HG03521 (cell line): ENCODE measurements at regions not wholly inside any gene's neighbourhood (a gene's known extent, or its start where the extent isn't known, plus 50 kb on each side); places are given as distances from the start of the nearest gene placed in this dataset.
A peak's percentile ranks its signal among the peaks of the same experiment; 100 is the strongest.

Experiments
- ATAC-seq: cut with Tn5 transposase; IDR thresholded peaks from one replicate; pipeline ENCODE4 v1.9.1; 2021; ENCODE audit warnings: mild to moderate bottlenecking, moderate library complexity; ENCODE audit not compliant: unreplicated experiment

DNA sequence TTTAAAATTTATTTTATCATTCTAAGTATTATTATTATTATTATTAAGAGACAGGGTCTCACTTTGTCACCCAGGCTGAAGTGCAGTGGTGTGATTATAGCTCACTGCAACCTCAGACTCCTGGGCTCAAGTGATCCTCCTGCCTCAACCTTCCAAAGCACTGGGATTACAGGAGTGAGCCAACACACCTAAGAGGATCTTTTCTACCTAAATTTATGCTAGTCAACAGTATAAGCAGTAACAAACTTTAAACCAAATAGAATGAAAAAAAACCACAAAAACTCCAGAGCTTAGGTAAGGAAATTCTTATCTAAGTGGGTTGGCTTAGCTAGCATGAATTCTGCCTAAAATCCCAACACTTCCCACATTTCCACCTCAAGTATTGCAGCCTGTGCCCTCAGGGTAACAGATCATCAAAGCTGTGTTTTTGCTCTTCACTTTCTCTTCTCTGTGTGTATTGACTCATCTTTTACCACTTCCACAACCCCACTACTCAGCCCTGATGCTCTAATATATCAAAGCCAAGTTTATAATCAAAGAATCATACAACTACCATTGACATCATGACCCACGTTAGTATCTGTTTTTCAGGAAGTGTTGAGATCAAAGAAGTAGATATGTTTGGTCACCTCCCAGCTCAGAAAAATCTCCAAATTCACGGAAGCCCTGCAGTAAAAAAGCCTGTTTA is 93.7 kb upstream of the SPON1 start:
- ATAC-seq, result no peak

- no peak for ATAC-seq
Measured at GRCh38 chr11:13869398-13869886, 93.1 kb upstream of the SPON1 start.

GRCh38 chr11:13874597-13874996 is 87.9 kb upstream of the SPON1 start:
- no peak for ATAC-seq

DNA sequence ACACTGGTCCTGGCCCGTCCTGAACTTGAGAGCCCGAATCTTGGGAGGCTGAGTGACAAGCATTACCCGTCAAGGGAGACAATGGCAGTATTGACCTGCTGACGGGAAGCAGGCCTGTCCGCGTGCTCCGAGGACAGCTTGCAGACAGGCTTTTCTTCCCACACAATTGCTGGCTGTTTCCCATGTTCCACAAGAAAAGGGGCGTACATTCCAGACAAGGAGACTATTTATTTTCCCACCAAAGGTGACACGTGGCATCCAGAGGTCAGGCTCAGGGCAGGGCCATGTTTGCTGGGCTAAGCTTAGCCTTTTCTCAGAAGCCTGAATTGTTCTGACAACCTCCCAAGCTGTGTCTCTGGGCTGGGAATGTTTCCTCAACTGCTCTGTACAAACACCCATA is 86.9 kb upstream of the SPON1 start:
- ATAC-seq, result no peak

GRCh38 chr11:13876423-13876822 is 86.1 kb upstream of the SPON1 start:
- no peak for ATAC-seq

DNA sequence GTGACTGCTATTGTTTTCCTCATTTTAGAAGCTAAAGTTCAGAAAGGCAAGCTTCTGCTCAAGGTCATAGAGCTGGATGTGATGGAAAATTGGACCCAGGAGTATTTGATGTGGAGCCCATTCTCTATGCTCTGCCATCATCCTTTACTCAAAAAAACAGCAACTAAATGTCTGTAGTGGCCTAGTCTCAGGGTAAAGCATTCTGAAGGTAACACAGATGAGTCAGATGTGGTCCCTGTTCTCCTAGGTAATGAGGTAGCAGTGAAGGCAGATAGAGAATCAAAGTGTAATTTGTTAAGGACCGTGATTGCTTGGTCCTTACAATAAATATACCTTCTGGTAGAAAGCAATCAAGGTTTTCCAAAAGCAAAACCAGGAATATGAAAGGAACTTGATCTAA is 84.4 kb upstream of the SPON1 start:
- ATAC-seq, result no peak

- ATAC-seq, result no peak
Measured at GRCh38 chr11:13880634-13881033, 81.9 kb upstream of the SPON1 start.

DNA sequence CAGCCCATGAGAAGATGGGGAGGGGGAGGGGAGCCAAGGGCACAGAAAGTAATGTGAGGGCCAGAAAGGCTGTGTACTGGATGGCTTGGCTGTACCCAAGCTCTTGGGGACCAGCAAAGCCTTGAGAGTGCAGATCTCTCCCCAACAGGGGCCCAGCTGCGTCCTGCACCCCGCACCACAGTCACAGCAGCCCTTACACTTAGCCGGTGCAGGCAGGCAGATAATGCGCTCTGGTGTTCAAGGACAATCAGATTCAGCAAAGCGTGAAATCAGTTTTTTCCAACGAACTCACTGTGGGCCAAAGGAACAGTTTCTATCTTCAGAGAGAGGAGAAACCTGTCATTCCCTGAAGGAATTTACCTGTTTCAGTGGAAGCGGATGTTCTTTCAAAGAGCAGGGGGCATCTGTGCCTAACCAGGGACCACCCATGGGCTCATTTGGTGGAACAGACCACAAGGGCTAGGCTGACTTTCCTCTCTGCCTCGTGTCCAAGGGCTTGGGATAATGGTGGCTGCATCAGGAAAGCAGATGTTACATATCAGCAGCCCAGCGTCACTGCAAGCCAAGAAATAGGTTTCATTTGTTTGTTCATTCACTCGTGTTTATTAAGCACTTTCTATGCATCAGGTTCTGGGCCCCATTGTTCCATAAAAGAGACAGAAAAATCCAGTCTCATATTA is 81.2 kb upstream of the SPON1 start:
- no peak for ATAC-seq

GRCh38 chr11:13883042-13883441 is 79.5 kb upstream of the SPON1 start:
- ATAC-seq, result peak; percentile 64

DNA sequence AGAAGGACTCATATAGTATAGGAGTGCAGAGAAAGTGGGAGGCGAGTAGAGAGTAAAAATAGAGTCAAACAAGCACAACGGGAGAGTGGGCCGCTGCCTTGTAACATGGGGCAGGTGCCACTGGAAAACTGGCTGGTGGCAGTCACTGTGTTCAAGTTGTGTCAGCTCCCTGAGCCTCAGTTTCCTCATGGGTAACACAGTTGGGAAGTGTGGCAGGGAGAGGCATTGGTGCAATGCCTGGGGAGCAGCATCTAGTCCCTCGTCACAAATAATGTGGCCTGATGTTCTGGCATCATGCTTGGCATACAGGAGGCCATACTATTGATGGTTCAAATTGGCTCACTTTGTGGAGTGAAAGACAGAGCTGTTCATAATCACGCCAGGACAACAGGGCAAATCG is 78.9 kb upstream of the SPON1 start:
- no peak for ATAC-seq

- no peak for ATAC-seq
Measured at GRCh38 chr11:13884158-13884799, 78.2 kb upstream of the SPON1 start.

DNA sequence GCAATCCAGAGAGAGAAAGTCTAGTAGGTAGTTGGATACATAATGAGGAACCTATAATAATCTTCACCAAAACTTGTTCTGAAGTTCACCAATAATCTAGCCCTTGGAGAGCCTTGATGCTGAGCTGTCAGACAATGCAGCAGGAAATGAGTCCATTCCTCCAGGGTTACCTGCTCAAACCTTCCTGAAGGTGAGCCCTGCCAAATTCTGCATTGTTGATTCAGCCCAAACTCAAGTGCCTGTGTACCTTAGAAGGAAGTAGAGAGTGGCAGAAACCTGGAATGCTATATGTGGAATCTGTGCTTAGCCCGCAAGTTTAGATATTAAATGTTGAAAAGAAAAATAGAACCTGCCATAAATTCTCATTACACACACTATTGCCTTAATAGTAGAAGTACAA is 77.4 kb upstream of the SPON1 start:
- no peak for ATAC-seq

- ATAC-seq, result no peak
Measured at GRCh38 chr11:13889552-13890249, 72.8 kb upstream of the SPON1 start.

- no peak for ATAC-seq
Measured at GRCh38 chr11:13891911-13892310, 70.6 kb upstream of the SPON1 start.

DNA sequence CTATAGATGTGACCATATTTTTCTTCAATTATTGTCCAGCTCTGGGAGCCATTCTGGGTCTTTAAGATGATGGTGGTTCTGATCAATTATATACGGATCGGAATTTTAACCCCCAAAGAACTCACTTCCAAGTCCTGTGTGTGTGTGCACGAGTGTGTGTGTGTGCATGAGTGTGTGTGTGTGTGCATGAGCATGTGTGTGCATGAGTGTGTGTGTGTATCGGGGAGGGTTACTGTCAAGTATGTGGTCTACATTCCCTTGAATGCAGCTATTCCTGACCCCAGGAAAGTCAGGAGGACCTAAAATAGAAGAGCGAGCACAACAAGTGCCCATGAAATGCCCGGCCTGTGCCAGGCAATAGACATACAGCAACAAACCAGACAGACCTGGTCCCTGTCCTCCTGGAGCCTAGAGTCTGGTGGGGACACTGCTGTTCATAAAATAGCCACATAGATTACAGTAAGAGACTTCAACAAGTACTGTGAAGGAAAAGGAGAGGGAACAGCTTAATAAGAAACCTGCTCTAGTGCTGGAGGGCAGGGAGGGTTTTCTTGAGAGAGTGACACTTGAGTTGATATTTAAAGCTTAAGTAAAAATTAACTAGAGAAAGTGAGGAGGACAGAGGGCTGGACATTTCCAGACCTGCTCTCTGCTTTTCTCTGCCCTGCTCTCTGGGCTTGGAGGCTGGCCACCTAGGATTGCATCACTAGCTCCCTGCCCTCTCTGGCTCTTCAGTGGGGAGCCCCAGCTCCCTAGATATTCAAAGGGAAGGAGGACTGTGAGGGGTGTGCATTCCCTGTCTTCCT is 66.1 kb upstream of the SPON1 start:
- ATAC-seq, result no peak

DNA sequence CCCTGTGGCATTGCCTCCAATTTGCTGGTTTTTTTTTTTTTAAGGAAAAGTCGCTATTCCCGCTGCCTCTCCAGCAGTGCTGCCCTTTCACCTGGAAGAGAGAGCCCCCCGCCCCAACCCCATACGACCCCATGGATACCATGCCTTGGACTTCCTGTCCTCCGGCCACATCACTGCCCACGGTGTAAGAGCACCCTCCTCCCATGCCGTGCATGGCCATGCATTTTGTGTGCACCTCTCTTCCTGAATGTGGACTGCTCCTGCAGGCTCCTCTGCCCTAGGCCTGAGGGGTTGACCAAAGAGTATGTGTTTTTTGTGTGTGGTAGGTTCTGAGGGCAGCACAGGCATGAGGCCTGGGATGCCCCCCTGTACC is 65.6 kb upstream of the SPON1 start:
- no peak for ATAC-seq

DNA sequence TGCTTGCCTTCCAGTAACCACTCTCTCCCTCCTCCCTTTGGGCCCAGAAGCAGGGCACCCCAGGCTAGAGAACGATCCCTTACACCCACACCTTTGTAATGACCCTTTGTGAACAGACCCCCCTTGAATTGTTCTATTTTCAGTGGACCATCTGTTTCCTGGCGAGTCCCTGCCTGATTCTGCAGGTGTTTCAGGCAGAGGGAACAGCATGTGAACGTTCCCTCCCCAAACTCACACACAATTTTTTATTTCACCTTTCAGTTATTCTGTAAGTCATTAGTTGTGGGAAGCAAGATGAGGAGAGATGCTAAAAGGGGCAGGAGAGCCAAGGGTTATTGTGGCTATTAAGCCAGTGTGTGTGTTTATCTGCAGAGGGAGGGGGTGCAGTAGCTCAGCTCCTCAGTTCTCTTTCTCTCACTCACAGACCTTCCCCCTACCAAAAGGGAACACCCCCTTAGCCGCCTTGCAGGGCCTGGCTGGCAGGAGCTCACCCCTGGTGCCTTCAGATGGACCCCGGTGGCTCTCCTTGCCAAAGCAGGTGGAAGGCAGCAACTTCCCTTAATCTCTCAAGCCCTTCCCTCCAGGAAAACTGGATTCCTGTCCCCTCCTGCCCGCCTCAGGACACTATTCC is 64.8 kb upstream of the SPON1 start:
- no peak for ATAC-seq

DNA sequence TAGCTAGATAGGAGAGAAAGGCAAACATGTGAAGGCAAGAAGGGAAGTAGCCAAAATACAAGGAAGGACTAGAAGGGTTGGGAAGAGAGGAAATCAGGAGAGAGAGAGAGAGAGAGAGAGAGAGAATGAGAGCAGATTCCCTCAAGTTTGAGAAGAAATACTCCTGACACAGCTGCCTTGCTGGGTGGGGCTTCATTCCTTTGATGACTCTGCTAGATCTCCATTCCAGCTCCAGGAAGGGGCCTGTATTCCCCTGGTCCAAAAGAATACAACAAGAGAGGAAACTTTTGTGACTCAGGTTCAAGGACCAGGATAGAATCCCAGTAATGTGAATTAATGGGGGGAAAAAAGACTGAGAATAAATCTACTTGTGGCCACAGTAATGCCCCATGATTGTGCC is 62.9 kb upstream of the SPON1 start:
- ATAC-seq, result no peak

DNA sequence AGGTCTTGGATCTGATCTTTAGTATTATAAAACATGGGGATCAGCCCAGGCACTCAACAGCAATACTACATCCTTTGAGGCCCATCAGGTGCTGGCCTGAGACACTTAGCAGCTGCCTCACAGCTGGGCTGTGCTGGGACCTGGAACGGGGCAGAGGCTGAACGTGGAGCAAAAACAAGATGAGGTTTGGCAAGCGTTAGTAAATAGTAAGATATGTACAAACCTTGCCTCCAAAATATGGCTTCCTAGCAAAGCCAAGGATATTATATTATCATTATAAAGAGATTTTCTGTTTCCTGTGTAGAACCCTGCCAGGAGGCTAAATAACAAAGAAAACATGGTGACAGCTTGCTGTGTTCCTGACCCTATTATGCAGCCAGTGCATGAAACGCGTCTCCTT is 60.0 kb upstream of the SPON1 start:
- no peak for ATAC-seq

DNA sequence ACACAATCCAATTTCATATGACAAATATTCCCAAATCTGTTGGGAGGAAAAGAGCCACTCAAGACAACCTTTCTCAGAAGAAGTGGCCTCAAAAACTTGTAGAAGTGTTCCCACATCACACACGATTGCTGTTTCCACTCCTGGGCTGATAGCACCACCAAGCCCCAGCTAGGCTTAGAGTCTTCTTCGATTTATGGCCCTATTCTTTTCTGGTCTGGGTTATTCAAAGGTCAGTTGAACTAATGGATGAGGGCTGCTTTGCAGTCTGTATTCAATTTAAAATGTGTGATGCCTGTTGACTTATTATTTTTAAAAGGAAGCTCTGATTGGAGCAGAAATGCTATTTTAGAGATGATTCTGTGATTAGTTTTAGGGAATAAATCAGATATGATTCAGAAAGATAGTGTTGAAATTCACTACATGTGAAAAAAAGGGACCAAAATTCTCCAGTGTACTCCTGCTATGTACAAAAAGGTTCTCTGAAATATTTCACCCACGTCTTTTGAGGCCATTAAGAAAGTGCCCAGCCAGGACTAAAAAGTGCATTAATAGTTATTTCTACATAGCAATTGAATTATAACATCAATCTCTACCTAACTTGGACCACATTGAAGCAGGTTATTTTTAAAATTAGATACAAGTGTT is 57.3 kb upstream of the SPON1 start:
- ATAC-seq, result no peak
